IPS-NIHi7 (cell line): ENCODE measurements at regions not wholly inside any gene's neighbourhood (a gene's known extent, or its start where the extent isn't known, plus 50 kb on each side); places are given as distances from the start of the nearest gene placed in this dataset.
A peak's percentile ranks its signal among the peaks of the same experiment; 100 is the strongest.

Source experiments
- DNase-seq: peaks from one replicate; pipeline ENCODE4 v3.0.0; 2012; ENCODE audit warnings: mixed read lengths; ENCODE audit errors: extremely low spot score

GRCh38 chr6:14635934-14636591, 518.5 kb downstream of the CD83 start:
- no peak for DNase-seq

GRCh38 chr6:14638435-14638905, 520.9 kb downstream of the CD83 start:
- DNase-seq = no peak

- DNase-seq = peak; percentile 43
Observed at GRCh38 chr6:14638906-14639761, 521.6 kb downstream of the CD83 start.

GRCh38 chr6:14639983-14640599, 522.5 kb downstream of the CD83 start:
- DNase-seq = peak; percentile 52

- DNase-seq = no peak
Observed at GRCh38 chr6:14640631-14641030, 523.1 kb downstream of the CD83 start.

- no peak for DNase-seq
Observed at GRCh38 chr6:14641423-14642135, 524.0 kb downstream of the CD83 start.

- no peak for DNase-seq
Observed at GRCh38 chr6:14642136-14642505, 524.5 kb downstream of the CD83 start.

GRCh38 chr6:14642842-14643241, 525.3 kb downstream of the CD83 start:
- no peak for DNase-seq

- no peak for DNase-seq
Observed at GRCh38 chr6:14644381-14644780, 526.8 kb downstream of the CD83 start.

GRCh38 chr6:14645221-14645620, 527.6 kb downstream of the CD83 start:
- DNase-seq = no peak

- DNase-seq = no peak
Observed at GRCh38 chr6:14645841-14646240, 528.3 kb downstream of the CD83 start.

- no peak for DNase-seq
Observed at GRCh38 chr6:14646371-14646770, 528.8 kb downstream of the CD83 start.

GRCh38 chr6:14647357-14647756, 529.8 kb downstream of the CD83 start:
- DNase-seq = no peak

GRCh38 chr6:14652536-14652935, 535.0 kb downstream of the CD83 start:
- DNase-seq = no peak

GRCh38 chr6:14655201-14656061, 537.9 kb downstream of the CD83 start:
- DNase-seq = no peak

- no peak for DNase-seq
Observed at GRCh38 chr6:14656078-14656521, 538.5 kb downstream of the CD83 start.

- DNase-seq = no peak
Observed at GRCh38 chr6:14656649-14657048, 539.1 kb downstream of the CD83 start.

- no peak for DNase-seq
Observed at GRCh38 chr6:14658030-14658429, 540.5 kb downstream of the CD83 start.

- no peak for DNase-seq
Observed at GRCh38 chr6:14658886-14659561, 541.5 kb downstream of the CD83 start.

- DNase-seq = no peak
Observed at GRCh38 chr6:14659841-14660240, 542.3 kb downstream of the CD83 start.
